Right renal pelvis (tissue), 4 donors: ENCODE measurements at regions not wholly inside any gene's neighbourhood (a gene's known extent, or its start where the extent isn't known, plus 50 kb on each side); places are given as distances from the start of the nearest gene placed in this dataset.

ENCODE experiments used
- DNase-seq, 4 donors: peaks; one replicate each; pipeline ENCODE4 v3.0.0-alpha.2; 2013; ENCODE audit warnings: low read depth in 4 of 4, low spot score in 3 of 4, missing footprints in 1 of 4

DNA sequence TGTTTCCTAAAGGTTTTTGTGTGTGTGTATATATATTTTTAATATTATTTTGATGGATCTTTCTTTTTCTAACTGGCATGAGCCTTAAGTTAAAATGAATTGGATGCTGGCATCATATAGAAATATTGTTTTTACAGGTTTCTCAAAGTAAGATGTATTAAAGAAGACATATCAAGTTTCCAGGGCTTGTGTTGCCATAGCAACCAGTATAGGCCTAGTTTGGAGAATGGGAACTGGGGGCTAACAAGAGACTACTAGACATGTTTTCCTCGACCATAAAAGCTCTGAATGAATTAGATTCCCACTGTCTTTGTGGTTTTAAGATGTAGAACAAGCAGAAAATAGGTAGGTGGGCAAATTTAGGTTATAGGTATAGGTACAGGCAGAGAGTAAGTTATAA, 771.4 kb downstream of the TUSC7 start:
- no peak for DNase-seq

- no peak for DNase-seq
Measured at GRCh38 chr3:117483839-117484238, 774.3 kb downstream of the TUSC7 start.

DNA sequence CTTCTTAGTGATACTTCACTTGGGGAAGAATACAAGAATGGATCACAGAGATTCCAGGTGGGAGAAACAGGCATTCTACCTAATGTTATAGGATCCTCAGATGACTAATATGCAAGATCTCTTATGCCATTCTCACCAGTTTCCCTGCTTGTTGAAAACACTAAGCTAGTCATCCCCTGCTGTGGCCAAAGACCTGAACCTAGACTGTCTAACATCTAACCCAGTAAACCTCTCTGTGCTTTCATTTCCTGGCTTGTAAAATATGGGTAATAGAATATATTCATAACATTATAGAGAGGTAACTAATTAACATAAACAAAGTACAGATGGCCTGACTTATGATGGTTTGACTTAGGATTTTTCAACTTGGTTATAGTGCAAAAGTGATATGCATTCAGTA, 776.3 kb downstream of the TUSC7 start:
- no peak for DNase-seq

GRCh38 chr3:117486719-117487716, 777.4 kb downstream of the TUSC7 start:
- no peak for DNase-seq

DNA sequence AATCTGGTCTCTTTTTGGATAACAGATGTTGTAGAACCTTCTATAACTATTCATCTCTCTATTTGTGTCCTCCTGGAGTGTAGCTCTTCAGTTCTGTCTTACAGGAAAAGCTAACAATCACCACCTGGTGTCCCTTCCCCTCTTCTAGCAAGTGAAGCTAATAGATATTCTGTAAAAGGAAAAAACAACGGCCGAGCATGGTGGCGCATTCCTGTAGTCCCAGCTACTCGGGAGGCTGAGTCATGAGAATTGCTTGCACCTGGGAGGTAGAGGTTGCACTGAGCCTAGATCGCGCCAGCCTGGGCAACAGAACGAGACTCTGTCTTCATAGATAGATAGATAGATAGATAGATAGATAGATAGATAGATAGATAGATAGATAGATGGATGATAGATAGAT, 779.4 kb downstream of the TUSC7 start:
- DNase-seq, result no peak

GRCh38 chr3:117489663-117490079, 780.1 kb downstream of the TUSC7 start:
- no peak for DNase-seq

DNA sequence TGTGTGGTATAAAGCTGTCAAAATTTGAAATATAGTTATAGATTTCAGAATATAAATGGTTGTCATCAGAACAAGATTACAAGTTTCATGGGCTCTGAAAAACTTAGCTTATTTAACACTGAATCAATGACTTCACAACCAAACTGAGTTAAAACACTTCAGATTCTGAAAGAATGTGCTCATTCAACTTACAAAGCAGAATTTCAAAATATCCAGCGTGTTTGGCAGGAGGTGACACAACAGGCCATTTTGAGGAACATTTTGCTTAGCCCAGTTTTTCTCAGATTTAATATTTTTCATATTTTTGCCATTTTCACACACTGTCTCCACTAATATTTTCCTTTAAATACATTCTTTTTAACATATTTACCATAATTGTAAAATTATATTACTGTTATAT, 781.1 kb downstream of the TUSC7 start:
- DNase-seq, result no peak

DNA sequence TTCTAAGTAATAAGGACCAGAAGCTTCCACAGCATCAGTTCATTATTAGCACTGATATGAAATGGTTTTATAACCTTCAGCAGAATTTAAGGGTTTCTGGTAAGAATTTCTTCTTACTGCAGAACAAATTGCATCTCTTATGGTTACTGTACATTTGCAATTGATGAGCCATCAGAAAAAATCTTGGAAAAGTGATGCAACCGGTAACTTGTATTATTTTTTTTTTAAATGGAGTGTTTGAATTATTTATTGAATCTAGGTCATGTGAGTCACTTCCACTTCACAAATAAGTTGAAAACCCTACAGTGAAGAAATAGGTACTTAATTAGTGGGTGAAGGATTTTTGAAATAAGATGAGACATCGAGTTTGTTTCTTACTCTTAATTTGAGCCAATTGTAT, 786.0 kb downstream of the TUSC7 start:
- DNase-seq, result no peak

DNA sequence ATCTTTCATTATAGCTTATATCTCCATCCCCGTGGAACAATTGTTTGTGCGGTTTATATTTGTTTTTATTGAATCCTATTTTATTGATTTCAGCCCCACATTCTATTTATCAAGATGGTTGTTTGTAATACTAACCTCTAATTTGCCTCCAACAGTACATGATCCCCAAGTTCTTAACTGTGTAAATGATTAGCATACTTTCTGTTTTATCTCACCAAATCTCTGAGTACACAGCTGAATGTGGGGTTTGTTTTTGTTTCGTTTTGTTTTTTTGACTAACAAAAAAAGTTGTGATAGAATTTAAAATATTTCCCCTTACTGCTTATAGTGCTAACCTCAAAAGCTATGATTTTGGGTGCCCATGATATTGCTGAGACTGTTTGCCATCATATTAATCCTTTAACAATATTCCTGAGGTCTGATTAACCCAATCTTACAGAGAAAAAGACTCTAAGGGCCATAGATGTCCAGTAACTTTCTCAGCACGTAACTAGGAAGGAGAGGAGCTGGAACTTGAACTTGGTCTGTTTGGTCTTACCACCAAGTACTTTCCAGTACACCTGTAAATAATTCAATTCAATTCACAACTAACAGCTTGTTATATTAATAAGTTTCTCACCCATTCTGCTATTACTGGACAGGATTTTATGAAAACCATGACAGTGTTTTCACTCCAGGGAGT, 789.8 kb downstream of the TUSC7 start:
- no peak for DNase-seq

- DNase-seq, result no peak
Measured at GRCh38 chr3:117507958-117508357, 798.4 kb downstream of the TUSC7 start.

DNA sequence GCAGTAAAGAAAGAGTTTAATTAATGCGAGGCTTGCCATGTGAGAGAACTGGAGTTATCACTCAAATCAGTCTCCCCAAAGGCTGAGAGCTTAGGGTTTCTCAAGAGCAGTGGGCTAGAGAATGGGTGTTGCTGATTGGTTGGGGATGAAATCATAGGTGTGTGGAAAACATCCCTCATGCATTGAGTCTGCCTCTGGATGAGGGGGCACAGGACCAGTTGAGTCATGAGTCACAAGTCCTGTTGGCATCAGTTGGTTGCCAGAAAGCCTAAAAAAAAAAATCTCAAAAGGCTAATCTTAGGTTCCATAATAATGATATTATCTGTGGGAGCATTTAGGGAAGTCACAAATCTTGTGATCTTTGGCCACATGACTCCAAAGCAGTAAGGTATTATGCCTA, 800.3 kb downstream of the TUSC7 start:
- no peak for DNase-seq

DNA sequence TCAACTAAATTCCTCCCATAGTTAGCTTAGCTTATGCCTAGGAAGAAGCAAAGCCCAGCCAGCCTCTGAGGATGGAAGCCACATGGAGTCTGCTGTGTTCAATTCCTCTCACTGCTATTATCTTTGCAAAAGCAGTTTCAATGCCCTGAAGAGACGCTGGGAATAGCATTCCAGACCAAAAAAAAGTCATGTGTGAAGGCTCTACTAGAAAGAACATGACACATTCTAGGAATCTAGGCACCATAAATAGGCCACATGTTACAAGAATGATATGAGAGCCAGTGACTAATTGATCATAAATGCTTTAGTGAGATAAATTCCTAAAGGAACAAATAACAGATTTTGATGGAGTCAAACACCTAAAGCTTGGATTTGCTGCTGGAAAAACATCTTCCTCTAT, 800.8 kb downstream of the TUSC7 start:
- DNase-seq, result no peak

GRCh38 chr3:117512975-117513374, 803.4 kb downstream of the TUSC7 start:
- no peak for DNase-seq

DNA sequence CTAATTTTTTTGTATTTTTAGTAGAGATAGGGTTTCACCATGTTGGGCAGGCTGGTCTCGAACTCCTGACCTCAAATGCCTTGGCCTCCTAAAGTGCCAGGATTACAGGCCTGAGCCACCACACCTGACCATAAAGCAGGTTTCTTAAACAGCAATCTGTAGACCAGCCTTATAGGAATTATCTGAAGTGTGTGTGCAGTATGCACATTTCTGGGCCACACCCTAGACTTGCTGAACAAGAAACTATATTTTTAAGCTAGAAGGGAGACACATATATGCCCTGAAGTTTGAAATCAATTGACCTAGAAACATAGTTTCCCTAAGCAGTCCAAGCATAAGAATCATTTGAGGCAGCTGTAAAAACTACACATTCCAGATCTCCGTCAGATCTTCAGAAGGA, 805.7 kb downstream of the TUSC7 start:
- no peak for DNase-seq

DNA sequence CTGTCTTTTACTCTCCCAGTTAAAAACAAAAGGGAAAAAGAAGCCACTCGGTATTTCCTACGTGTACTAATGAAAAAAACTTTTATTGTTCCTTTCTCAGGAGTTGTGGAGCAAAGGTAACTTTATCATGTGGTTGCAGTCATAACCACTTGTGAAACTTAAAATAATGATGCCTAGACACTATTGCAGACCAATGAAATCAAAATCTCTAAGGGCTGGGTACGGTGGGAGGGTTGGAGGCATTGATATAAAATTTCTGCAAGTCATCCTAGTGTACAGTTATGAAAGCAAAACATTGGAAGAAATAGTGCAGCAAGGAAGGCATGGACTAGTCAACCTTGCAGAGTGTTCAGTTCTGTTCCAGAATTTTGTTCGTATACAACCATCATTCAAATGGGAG, 808.8 kb downstream of the TUSC7 start:
- DNase-seq, result no peak

DNA sequence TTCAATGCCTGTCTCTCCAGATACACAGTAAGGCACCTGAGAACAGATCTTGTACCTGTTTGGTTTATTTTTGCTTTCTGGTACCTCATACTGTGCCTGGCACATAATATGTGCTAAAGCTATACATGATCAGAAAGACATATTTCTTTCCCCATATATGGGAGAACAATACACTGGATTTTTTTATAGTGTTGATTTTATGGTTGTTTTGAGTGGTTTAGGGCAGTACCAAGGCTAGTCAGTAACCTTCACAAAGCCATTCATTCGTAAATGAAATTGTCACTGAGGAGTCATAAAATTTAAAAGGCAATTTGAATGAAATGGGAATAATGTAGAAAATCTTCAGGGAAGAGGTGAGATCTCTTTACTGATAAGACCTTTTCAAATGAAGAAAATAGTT, 810.2 kb downstream of the TUSC7 start:
- DNase-seq, result no peak

DNA sequence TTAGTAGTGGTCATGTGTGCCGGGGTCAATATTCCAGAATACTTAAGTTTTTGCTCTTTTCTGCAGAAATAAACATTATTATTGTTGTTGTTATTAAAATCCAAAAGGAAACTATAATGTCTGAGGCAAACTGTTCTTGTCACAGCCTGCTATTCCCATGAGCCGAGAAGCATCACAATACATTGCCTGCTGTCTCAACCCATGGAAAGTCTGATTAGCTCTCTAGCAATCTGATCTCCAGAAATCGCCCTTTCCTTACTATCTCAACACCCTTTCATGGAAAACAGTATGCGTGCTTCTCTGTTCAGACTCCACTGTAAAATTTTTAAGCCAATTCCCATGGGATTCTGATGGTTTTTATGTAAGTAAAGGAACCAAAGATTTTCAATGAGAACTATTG, 811.0 kb downstream of the TUSC7 start:
- DNase-seq, result no peak

DNA sequence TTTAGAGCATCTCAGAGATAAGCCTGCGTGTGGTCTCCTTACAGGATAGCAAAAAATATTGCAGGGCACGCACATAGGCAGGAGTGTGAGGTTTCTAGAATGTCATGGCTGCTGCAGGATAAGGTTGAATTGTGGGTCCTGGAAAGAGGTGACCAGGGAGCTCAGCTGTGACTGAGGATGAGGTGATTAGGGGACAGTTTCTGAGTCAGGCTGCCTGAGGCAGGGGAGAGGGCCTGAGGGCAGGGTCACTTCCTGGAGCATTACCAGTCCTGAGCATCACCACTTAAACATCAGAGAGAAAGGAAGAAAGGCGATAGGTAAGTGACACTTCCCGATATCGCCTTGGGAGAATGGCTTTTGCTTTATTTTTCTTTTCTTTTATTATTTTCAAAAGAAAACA, 813.8 kb downstream of the TUSC7 start:
- DNase-seq, result no peak

DNA sequence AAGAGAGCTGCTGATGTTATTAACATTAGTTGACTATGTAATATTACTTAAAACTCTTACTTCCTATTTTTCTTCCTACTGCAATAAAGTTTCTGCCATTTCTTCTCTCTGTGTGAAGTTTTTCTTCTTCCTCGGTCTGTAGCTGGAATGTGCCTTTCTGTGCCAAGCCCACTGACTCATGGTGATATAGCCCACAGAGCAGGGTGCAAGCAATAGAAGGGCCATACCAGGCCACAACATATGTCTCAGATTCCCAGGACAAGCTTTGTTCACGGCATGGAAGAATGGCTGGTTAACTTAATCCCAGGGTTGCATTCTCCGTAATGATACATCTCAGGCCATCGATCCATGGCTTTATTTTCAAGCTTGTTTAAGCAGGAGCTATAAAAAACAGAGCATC, 815.3 kb downstream of the TUSC7 start:
- DNase-seq, result no peak

DNA sequence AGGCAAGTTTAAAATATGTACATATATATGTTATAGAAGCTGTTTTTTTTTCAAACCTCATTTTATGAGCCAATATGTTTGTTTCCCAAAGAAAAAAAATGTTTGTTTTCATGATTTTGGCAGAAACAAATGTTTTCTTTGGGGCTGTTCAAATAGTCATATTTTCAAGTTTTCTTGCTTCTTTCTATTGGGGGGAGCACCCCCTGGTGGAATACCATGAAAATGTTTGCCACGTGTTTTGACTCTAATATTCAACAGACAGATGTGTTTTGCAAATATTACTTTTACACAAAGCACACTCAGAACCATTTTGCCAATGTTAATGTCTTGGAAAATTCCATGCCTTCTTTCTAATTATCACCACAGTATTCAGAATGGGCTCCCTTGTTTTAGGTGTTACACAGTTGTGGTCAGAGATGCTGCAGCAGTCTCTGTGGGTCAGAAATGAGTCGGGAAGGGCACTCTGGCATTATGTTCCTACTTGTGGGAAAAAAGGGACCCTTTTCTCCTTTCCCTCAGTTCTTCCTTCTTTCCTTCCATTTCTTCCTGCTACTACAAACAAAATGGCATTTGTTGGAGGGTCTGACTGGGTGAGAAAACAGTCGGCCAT, 817.0 kb downstream of the TUSC7 start:
- peak in 3 of 4 donors; percentile 16 to 33 (median 26) for DNase-seq

- no peak for DNase-seq
Measured at GRCh38 chr3:117527346-117527745, 817.8 kb downstream of the TUSC7 start.

DNA sequence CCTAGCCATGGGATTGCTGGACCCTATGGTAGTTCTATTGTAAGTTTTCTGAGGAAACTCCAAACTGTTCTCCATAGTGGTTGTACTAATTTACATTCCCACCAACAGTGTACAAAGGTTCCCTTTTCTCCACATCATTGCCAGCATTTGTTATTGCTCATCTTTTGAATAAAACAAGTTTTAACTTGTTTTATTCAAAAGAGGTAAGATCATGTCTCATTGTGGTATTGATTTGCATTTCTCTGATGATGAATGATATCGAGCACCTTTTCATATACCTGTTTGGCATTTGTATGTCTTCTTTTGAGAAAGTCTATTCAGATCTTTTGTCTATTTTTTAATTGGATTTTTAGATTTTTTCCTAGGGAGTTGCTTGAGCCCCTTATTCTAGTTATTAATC, 819.1 kb downstream of the TUSC7 start:
- DNase-seq, result no peak
